OCI-LY1 (cell line): ENCODE measurements at regions not wholly inside any gene's neighbourhood (a gene's known extent, or its start where the extent isn't known, plus 50 kb on each side); places are given as distances from the start of the nearest gene placed in this dataset.
"Not testable (repeated sequence)": the region's sequence is repeated elsewhere in the genome, so short reads cannot be mapped to it uniquely, and the experiment has no call there.

Experiments used
- H2AFZ ChIP-seq: fragments of 200-600 bp; sonication (generic), shearing (Covaris generic); 2 replicates; pipeline ENCODE4 v1.6.0; 2014; ENCODE audit warnings: antibody characterized with exemption, mild to moderate bottlenecking, low read length
- H3F3A ChIP-seq: fragments of 200-600 bp; sonication (generic), shearing (Covaris generic); 2 replicates; pipeline ENCODE4 v1.6.0; 2014; ENCODE audit warnings: mild to moderate bottlenecking, antibody characterized with exemption, low read length, moderate library complexity; ENCODE audit not compliant: insufficient read depth
- H3K27ac ChIP-seq: fragments of 200-600 bp; sonication (generic); 2 replicates; pipeline ENCODE4 v1.5.1; 2014; ENCODE audit warnings: low read length, mixed run types, mild to moderate bottlenecking, low read depth; ENCODE audit not compliant: poor library complexity, severe bottlenecking
- H3K27me3 ChIP-seq: fragments of 200-600 bp; sonication (generic); 2 replicates; pipeline ENCODE4 v1.6.0; 2014; ENCODE audit warnings: antibody characterized with exemption, mild to moderate bottlenecking, low read length, moderate library complexity; ENCODE audit not compliant: insufficient read depth
- H3K36me3 ChIP-seq: fragments of 200-600 bp; sonication (generic); 2 replicates; pipeline ENCODE4 v1.6.1; 2014; ENCODE audit warnings: mild to moderate bottlenecking, antibody characterized with exemption, low read length, moderate library complexity, mixed read lengths; ENCODE audit not compliant: insufficient read depth
- H3K4me1 ChIP-seq: fragments of 200-600 bp; sonication (generic); 2 replicates; pipeline ENCODE4 v1.5.1; 2014; ENCODE audit warnings: mild to moderate bottlenecking, low read length, moderate library complexity; ENCODE audit not compliant: insufficient read depth, severe bottlenecking
- H3K4me2 ChIP-seq: fragments of 200-600 bp; sonication (generic), shearing (Covaris generic); 2 replicates; pipeline ENCODE4 v1.6.1; 2014; ENCODE audit warnings: low read length
- H3K4me3 ChIP-seq: fragments of 200-600 bp; sonication (generic); 2 replicates; pipeline ENCODE4 v1.5.1; 2014; ENCODE audit warnings: low read length, low read depth, mild to moderate bottlenecking, mixed read lengths; ENCODE audit not compliant: poor library complexity, severe bottlenecking
- H3K79me2 ChIP-seq: fragments of 200-600 bp; shearing (Covaris generic); 2 replicates; pipeline ENCODE4 v1.6.1; 2016; ENCODE audit warnings: mixed run types, low read length, mixed read lengths; ENCODE audit not compliant: insufficient read depth
- H3K9ac ChIP-seq: fragments of 200-600 bp; sonication (generic), shearing (Covaris generic); 2 replicates; pipeline ENCODE4 v1.6.1; 2014; ENCODE audit warnings: mild to moderate bottlenecking, low read length, mixed read lengths
- H3K9me2 ChIP-seq: fragments of 200-600 bp; sonication (generic), shearing (Covaris generic); 2 replicates; pipeline ENCODE4 v1.6.1; 2014; ENCODE audit warnings: low read depth, mild to moderate bottlenecking, low read length, mixed read lengths
- H3K9me3 ChIP-seq: fragments of 200-600 bp; shearing (Covaris generic); 2 replicates; pipeline ENCODE4 v1.6.1; 2014; ENCODE audit warnings: low read length, mixed read lengths
- H4K20me1 ChIP-seq: fragments of 200-600 bp; sonication (generic), shearing (Covaris generic); 2 replicates; pipeline ENCODE4 v1.6.0; 2016; ENCODE audit warnings: mild to moderate bottlenecking, low read length; ENCODE audit not compliant: insufficient read depth
- CTCF ChIP-seq: fragments of 200-600 bp; sonication (generic), shearing (Covaris generic); IDR thresholded peaks from 2 replicates; pipeline ENCODE4 v1.5.1; 2017; ENCODE audit warnings: mild to moderate bottlenecking, antibody characterized with exemption, low read length, moderate library complexity, mixed read lengths
- EZH2 ChIP-seq: fragments of 200-600 bp; sonication (generic), shearing (Covaris generic); IDR thresholded peaks from 2 replicates; pipeline ENCODE4 v1.8.0; 2017; ENCODE audit warnings: borderline replicate concordance, mixed run types, mild to moderate bottlenecking, antibody characterized with exemption, low read length, moderate library complexity, mixed read lengths

- H3K4me3 ChIP-seq, result no peak overlapping the region
- no peaks in the 10 kb centered on the region for H3K79me2 ChIP-seq
- H3K4me1 ChIP-seq, result no peaks in the 10 kb centered on the region
- H3K9me2 ChIP-seq, result no peaks in the 10 kb centered on the region
- no peaks in the 10 kb centered on the region for H4K20me1 ChIP-seq
- H2AFZ ChIP-seq, result no peak overlapping the region
- TF ChIP-seq CTCF (no peak), EZH2 (no peak)
- no peaks in the 10 kb centered on the region for H3F3A ChIP-seq
- no peak overlapping the region for H3K9ac ChIP-seq
- H3K27me3 ChIP-seq, result no peaks in the 10 kb centered on the region
- H3K9me3 ChIP-seq, result no peaks in the 10 kb centered on the region
- no peaks in the 10 kb centered on the region for H3K36me3 ChIP-seq
- no peak overlapping the region for H3K4me2 ChIP-seq
- H3K27ac ChIP-seq, result no peak overlapping the region
These were observed 951.1 kb upstream of the ZNF722 start for GRCh38 chr7:63047546-63047945.

- Histone ChIP-seq H3K79me2 (no peaks in the 10 kb centered on the region), H3K4me3 (no peak overlapping the region), H3K4me1 (no peaks in the 10 kb centered on the region), H2AFZ (no peak overlapping the region), H3K27me3 (no peaks in the 10 kb centered on the region), H3K9me3 (no peaks in the 10 kb centered on the region), H4K20me1 (no peaks in the 10 kb centered on the region), H3K4me2 (no peak overlapping the region), H3K27ac (no peak overlapping the region), H3K9me2 (no peaks in the 10 kb centered on the region), H3K9ac (no peak overlapping the region), H3K36me3 (no peaks in the 10 kb centered on the region), H3F3A (no peaks in the 10 kb centered on the region)
- TF ChIP-seq CTCF (no peak), EZH2 (no peak)
These were observed 944.4 kb upstream of the ZNF722 start for GRCh38 chr7:63054191-63054661.

- H3K4me1 ChIP-seq, result no peaks in the 10 kb centered on the region
- H3K79me2 ChIP-seq, result no peaks in the 10 kb centered on the region
- no peaks in the 10 kb centered on the region for H3F3A ChIP-seq
- no peak overlapping the region for H3K9ac ChIP-seq
- H3K4me2 ChIP-seq, result no peak overlapping the region
- no peaks in the 10 kb centered on the region for H3K27me3 ChIP-seq
- no peaks in the 10 kb centered on the region for H3K9me2 ChIP-seq
- no peak overlapping the region for H3K4me3 ChIP-seq
- no peaks in the 10 kb centered on the region for H3K9me3 ChIP-seq
- no peaks in the 10 kb centered on the region for H3K36me3 ChIP-seq
- H2AFZ ChIP-seq, result no peak overlapping the region
- TF ChIP-seq CTCF, result no peak
- TF ChIP-seq EZH2, result no peak
- no peaks in the 10 kb centered on the region for H4K20me1 ChIP-seq
- H3K27ac ChIP-seq, result no peak overlapping the region
These were observed 941.4 kb upstream of the ZNF722 start for GRCh38 chr7:63057265-63057664.

- H3K27ac ChIP-seq, H3K4me3 ChIP-seq, H2AFZ ChIP-seq, H3K4me1 ChIP-seq, H3K27me3 ChIP-seq, H3K9me3 ChIP-seq, H3K4me2 ChIP-seq, H3K9me2 ChIP-seq, H3F3A ChIP-seq, H4K20me1 ChIP-seq, H3K36me3 ChIP-seq, H3K79me2 ChIP-seq, H3K9ac ChIP-seq: not testable (repeated sequence)
These were observed 937.9 kb upstream of the ZNF722 start for GRCh38 chr7:63060701-63061100.
